ENCODE measurements at regions not wholly inside any gene's neighbourhood (a gene's known extent, or its start where the extent isn't known, plus 50 kb on each side); places are given as distances from the start of the nearest gene placed in this dataset.

DNA sequence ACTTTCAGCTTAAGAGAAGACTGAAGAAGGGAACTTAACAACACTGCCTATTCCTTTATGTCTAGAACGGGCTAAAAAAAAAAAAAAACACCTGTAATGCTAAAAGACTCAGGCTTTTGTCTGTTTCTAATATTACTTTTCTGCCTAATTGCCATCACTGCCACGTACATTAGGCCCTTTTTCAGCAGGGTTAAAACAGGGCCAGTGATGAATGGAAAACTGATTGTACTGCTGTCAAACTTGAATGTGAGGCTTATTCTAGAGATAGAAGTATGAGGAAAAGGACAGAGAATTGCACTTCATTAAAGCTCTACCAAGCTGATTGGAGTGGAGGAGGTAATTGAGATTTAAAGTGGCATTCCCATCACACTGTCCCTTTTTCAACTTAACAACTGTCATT is 535.8 kb downstream of the PRKD1 start:
- Mint-ChIP-seq H3K36me3 (ENCODE audit: insufficient read depth in 1 of 3, low read depth in 3 of 3) (peaks cover 0 to 5% (median 0%) of the 10 kb centered on the region in 3 experiments; a peak in 2 of 7 replicates), H3K4me1 (peaks cover 0 to 13% of the 10 kb centered on the region in 2 experiments; a peak in 2 of 4 replicates), H3K4me3 (no peak overlapping the region), H3K27me3 (ENCODE audit: low read depth) (peaks cover 3% of the 10 kb centered on the region; the same call in 1 of the 2 replicates), H3K27ac (no peak overlapping the region), H3K9me3 (no peaks in the 10 kb centered on the region)
- Histone ChIP-seq H3K79me1 (ENCODE audit: insufficient read depth, low read depth, low read length, poor library complexity, severe bottlenecking) (no peaks in the 10 kb centered on the region), H4K5ac (ENCODE audit: insufficient read length, low read depth, low read length) (no peak overlapping the region), H3K27ac (ENCODE audit: insufficient read length, low read depth, low read length) (no peak overlapping the region), H2AFZ (ENCODE audit: low read length) (no peak overlapping the region), H2BK12ac (ENCODE audit: insufficient read length, low read depth, low read length) (no peak overlapping the region), H3K23ac (ENCODE audit: insufficient read length, low read depth, low read length) (no peak overlapping the region), H3K27me3 (ENCODE audit: insufficient read depth, low read length) (no peaks in the 10 kb centered on the region), H4K91ac (ENCODE audit: insufficient read length, low read depth, low read length) (no peak overlapping the region), H3K14ac (ENCODE audit: insufficient read depth, low read length) (no peak overlapping the region), H3K9me3 (ENCODE audit: control insufficient read depth, low read depth, low read length) (no peaks in the 10 kb centered on the region), H4K20me1 (ENCODE audit: control insufficient read depth, insufficient read depth, insufficient read length) (no peaks in the 10 kb centered on the region), H3K79me2 (ENCODE audit: insufficient read depth, low read length) (no peaks in the 10 kb centered on the region), H3K18ac (ENCODE audit: insufficient read length, low read depth, low read length) (no peak overlapping the region), H3K4me2 (ENCODE audit: insufficient read depth, insufficient read length, low read length) (no peak overlapping the region), H3K4me1 (ENCODE audit: insufficient read depth, low read length) (no peaks in the 10 kb centered on the region), H2BK20ac (ENCODE audit: low read depth, low read length, poor library complexity, severe bottlenecking) (no peak overlapping the region), H3K4ac (ENCODE audit: low read depth, low read length) (no peak overlapping the region), H3T11ph (ENCODE audit: low read length) (no peak overlapping the region), H3K56ac (ENCODE audit: insufficient read length, low read depth, low read length) (no peak overlapping the region), H2BK5ac (ENCODE audit: insufficient read length, low read length) (no peak overlapping the region), H2BK120ac (ENCODE audit: low read depth, low read length, poor library complexity, severe bottlenecking) (no peak overlapping the region), H3K23me2 (ENCODE audit: insufficient read length, low read depth, low read length, poor library complexity, severe bottlenecking) (no peaks in the 10 kb centered on the region), H4K8ac (replicated peaks; ENCODE audit: insufficient read length, low read depth, low read length) (no peak overlapping the region), H3K9ac (ENCODE audit: extremely low read depth, insufficient read length, low read length) (no peak overlapping the region), H2AK5ac (ENCODE audit: insufficient read length, low read length) (no peak overlapping the region), H2BK15ac (ENCODE audit: low read depth, low read length) (no peak overlapping the region)
- TF ChIP-seq, protein P1, sequence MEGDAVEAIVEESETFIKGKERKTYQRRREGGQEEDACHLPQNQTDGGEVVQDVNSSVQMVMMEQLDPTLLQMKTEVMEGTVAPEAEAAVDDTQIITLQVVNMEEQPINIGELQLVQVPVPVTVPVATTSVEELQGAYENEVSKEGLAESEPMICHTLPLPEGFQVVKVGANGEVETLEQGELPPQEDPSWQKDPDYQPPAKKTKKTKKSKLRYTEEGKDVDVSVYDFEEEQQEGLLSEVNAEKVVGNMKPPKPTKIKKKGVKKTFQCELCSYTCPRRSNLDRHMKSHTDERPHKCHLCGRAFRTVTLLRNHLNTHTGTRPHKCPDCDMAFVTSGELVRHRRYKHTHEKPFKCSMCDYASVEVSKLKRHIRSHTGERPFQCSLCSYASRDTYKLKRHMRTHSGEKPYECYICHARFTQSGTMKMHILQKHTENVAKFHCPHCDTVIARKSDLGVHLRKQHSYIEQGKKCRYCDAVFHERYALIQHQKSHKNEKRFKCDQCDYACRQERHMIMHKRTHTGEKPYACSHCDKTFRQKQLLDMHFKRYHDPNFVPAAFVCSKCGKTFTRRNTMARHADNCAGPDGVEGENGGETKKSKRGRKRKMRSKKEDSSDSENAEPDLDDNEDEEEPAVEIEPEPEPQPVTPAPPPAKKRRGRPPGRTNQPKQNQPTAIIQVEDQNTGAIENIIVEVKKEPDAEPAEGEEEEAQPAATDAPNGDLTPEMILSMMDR (conservative IDR thresholded peaks at IDR 0.05): no peak
- WGBS (ENCODE audit: extremely low coverage, insufficient read length, low lambda C conversion rate): no CpG with 5 or more reads among the region's 2 CpGs
- no peak for DNase-seq

Data from H9 (cell line).